ENCODE measurements at regions not wholly inside any gene's neighbourhood (a gene's known extent, or its start where the extent isn't known, plus 50 kb on each side); places are given as distances from the start of the nearest gene placed in this dataset.
"Not testable (repeated sequence)": the region's sequence is repeated elsewhere in the genome, so short reads cannot be mapped to it uniquely, and the experiment has no call there.

- not testable (repeated sequence) for FAIRE-seq; DNase-seq (ENCODE audit: insufficient read length)
These were observed 62.8 kb downstream of the ARHGAP11B start for GRCh38 chr15:30688684-30689083.

- not testable (repeated sequence) for DNase-seq (ENCODE audit: insufficient read length); FAIRE-seq
These were observed 64.2 kb downstream of the ARHGAP11B start for GRCh38 chr15:30690153-30690552.

GRCh38 chr15:30695811-30696210 is 69.9 kb downstream of the ARHGAP11B start:
- not testable (repeated sequence) for DNase-seq (ENCODE audit: insufficient read length)
- peak; percentile 64 for FAIRE-seq

DNA sequence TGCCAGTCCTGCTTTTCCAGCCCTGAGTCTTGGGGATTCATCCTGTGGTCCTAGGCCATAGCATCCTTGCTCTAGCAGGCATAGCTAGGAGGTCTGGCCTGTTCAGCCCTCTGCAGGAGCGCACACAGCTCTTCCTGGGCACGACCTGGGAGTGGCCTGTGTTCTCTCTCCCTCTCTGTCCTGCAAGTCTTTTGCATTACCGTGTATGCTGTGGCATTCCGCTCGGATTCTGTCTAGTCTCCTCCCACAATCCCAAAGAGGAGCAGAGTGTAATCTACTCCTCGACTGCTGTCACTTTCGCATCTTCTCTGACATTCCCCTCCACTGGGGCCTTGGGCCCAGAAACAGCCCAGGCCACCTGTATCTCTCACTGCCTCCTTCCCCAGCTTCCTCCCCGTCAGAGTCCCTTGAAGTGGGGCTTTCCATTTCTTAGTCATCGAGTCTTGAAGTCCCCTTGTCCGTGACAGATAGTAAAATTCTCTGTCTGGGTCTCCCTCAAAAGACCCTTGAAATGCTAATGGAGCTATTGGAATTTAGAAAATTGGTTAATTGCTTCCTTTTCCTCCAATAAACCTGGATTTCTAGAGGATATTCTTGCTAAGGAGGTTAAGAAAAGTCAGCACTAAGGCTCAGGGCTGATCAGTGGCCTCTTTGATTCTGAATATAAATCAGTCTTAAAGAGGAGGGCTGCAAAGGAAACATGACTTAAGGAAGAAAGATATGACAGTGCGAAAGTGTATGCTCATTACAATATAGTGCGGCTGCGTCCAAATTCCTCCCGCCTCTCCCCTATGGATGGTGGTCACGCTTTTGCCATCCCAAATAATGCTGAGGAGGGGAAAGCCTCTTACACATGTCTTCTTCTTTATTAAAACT is 70.7 kb downstream of the ARHGAP11B start:
- DNase-seq (ENCODE audit: insufficient read length), result not testable (repeated sequence)
- peak; percentile 100 for FAIRE-seq

DNA sequence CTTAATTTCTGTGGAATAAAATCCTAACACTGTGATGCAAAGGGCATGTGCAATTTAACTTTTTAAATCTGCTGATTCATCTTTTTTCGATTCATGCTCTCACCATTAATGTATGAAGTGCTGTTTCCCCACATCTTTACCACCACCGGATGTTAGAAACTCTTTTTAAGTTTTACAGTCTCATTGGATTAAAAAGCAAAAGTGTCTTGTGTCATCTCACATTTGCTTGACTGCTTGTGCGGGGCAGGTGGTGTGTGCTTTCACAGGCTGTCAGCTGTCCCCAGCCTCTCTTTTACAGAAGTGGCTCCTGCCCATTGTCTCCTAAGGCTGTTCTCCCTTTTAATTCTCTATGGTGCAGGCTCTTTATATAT is 71.4 kb downstream of the ARHGAP11B start:
- not testable (repeated sequence) for DNase-seq (ENCODE audit: insufficient read length); FAIRE-seq

GRCh38 chr15:30700006-30700597 is 74.2 kb downstream of the ARHGAP11B start:
- DNase-seq (ENCODE audit: insufficient read length), result not testable (repeated sequence)
- FAIRE-seq, result peak; percentile 79

DNA sequence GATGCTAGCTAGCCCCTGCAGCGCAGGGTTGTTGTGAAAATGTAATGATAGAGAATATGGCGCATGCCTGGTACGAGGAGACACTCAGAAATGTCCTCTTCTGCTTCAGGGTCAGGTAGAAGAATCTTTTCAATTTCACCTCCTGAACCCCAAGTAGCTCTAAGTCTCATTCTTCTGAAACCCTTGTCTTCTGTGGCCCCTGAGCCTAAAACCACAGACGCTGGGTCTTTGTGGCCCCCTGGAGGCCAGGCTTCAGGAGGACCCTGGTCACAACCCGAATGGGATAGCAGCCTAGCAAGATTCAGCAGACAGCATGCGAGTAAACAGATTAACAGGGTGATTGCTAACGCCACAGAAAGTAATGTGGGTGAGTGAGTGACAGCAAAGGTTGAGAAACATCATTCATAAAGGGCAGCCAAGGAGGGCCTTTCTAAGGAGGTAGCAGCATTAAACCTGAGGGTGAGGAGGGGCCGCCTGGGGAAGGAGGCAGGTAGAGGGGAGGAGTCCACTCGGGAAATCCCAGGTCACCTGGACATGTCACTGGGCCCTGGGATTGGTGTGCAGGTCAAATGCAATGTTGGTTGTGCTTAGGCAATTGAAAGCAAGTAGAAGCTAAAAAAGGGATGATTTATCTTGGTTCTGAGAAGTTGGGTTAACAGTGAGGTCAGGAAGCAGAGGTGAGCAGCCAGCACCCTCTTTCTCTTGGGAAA is 82.2 kb downstream of the ARHGAP11B start:
- peak; percentile 65 for FAIRE-seq
- not testable (repeated sequence) for DNase-seq (ENCODE audit: insufficient read length)

DNA sequence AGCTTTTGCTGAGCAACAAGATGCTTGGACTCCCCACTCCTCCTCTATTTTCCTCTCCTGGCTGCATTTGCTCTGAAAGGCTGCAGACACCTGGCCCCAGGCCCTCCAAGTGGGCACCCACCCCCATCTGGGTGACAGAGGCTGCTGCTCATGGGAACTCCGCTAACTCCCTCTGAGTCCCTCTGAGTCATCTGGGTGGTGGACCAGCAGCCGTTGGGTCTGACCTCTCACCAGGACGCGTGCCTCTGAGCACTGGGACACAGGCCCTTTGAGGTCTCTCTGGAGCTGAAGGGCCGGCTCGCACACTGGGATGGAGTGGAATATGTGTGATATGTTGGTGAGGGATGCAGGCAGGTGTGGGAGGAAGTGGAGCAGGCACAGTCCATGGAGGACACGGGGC is 82.9 kb downstream of the ARHGAP11B start:
- DNase-seq (ENCODE audit: insufficient read length), result not testable (repeated sequence)
- FAIRE-seq, result peak; percentile 27

DNA sequence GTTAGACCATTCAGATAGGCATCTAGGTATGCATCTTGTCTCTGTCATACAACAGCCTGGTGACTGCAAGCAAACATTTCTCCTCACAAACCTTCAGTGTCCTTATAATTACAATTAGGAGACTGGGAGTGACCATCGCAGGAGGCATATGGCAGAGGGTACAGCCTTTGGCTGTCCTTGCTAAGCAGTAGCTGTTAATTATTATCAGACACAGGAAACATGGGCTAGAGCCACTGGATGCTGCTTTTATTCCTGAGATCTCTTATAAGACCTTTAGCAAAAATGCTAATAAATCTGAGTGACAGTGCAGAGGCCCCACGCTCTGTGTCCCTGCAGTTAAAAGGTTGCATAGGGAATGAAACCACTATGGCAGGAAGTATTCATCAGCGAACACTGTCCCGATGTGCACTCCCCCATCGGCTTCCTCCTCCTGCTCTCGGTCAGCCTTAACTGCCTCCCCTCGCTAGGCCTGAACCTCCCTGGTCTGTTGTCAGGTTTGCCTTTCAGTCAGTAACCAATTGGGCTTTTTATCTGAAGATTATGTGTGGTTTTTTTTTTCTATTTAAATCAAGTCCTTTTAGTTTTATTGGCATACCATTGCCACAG is 92.2 kb downstream of the ARHGAP11B start:
- FAIRE-seq; DNase-seq (ENCODE audit: insufficient read length): not testable (repeated sequence)

DNA sequence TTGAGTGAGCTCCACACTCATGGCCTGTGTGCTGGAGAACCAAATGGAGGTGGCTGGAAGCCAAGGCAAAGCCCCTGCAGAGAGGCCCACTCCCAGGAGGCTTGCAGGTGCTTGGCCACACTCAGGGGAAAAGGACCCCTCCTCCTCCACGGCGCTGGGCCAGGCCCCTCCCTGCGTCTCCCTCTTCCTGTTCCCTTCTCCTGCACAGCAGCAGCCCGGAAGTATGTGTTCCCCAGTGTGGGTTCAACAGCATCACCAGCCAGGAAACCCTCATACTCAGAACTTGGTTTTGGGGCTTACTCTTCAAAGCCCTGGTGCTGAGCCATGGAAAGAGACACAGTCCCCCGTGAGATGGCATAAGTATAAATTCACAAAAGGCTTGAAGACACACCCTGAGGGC is 93.4 kb downstream of the ARHGAP11B start:
- not testable (repeated sequence) for FAIRE-seq; DNase-seq (ENCODE audit: insufficient read length)

DNA sequence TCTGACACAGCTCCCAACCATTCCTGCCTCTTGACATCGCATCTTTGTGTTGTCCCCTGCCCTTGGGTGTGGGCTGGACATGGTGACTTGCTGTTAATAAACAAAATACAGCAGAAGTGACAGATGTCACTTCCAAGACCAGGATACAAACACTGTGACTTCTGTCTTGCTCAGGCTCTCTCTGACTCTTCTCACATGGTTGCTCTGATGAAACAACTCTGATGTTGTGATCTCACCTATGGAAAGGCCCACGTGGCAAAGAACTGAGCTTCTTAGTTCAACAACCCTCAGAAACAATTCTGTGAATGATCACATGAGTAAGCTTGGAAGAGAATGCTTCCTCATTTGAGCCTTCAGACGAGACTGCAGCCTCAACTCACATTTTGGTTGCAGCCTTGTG is 94.9 kb downstream of the ARHGAP11B start:
- not testable (repeated sequence) for DNase-seq (ENCODE audit: insufficient read length)
- FAIRE-seq, result peak; percentile 40

DNA sequence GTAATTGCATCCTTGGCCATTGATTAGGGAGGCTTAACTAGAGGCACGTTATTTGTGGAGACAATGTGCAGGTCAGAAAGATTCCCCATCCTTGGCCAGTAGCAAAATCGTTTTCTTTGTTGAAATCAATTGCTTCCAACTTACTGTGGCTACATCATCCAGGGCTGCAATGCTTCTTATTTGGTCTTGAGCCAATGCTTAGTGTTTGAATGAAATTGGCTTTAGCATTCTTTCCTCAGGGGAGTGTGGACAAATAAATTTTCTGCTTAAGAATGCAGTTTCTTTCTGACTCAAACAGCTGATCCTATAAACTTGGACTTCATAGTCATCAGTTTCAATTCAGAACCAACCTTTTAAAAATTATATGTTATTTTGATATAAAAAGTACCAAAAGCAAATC is 95.6 kb downstream of the ARHGAP11B start:
- not testable (repeated sequence) for FAIRE-seq; DNase-seq (ENCODE audit: insufficient read length)

DNA sequence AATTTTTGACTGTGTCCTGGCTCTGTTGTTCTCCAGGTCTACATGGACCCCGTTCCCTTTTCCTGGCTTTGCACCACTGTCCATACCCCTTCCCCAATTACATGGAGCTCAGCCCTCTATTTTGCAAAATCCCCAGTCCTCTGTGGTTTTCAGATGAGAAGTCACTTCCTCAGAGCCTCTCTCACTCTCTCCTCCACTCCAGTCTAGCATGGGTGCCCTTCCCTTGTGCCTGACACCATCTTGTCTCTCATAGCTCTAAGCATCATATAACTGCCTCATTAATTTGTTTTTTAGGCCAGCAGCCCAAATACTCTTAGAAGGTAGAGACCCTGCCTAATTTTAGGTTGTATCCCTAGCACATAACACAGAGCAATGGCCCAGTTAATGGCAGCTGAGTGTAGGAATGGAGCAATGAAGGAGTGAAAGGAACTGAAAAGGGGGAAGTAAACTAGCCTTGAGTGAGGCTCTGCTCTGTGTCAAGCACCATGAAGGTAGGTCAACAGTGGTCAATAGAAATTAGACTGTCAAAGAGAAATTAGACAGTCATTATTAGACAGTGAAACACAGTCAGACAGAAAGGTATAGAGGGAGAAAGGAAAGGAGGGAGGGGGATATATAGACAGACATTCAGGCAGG is 97.7 kb downstream of the ARHGAP11B start:
- not testable (repeated sequence) for DNase-seq (ENCODE audit: insufficient read length); FAIRE-seq

DNA sequence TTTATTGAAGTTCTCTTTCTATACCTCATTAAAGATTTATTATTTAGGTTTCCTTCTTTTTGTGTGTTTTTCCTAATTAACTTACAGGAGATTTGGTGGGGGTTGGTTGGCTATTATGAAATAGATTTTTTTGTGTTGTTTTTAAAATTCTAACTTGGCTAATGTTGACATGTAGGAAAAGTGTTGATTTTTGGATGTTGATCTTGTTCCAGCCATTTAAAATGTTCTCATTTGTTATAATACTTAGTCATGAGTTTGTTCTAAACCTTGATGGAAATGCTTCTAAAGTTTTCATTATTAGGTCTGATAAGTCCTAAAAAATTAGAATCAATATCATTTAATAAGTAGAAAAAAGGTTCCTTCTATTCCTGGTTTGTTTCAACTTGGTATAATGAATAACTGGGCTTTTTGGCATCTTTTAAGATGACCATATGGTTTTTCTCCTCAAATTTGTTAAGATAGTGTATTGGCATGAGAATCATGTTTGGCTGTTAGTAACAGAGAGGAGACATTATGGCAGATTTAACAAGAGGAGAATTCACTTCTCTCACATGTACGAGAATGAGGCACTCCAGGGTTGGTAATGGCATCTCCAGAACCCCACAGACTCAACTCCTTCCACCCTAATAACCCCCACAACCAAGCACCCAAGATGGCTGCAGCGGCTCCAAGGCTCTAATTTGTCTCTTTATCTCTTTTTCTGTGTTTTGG is 104.1 kb downstream of the ARHGAP11B start:
- not testable (repeated sequence) for DNase-seq (ENCODE audit: insufficient read length); FAIRE-seq

- not testable (repeated sequence) for DNase-seq (ENCODE audit: insufficient read length); FAIRE-seq
These were observed 104.7 kb downstream of the ARHGAP11B start for GRCh38 chr15:30730633-30731032.

- DNase-seq (ENCODE audit: insufficient read length); FAIRE-seq: not testable (repeated sequence)
These were observed 106.2 kb downstream of the ARHGAP11B start for GRCh38 chr15:30732100-30732499.

- FAIRE-seq; DNase-seq (ENCODE audit: insufficient read length): not testable (repeated sequence)
These were observed 110.1 kb downstream of the ARHGAP11B start for GRCh38 chr15:30735884-30736564.

DNA sequence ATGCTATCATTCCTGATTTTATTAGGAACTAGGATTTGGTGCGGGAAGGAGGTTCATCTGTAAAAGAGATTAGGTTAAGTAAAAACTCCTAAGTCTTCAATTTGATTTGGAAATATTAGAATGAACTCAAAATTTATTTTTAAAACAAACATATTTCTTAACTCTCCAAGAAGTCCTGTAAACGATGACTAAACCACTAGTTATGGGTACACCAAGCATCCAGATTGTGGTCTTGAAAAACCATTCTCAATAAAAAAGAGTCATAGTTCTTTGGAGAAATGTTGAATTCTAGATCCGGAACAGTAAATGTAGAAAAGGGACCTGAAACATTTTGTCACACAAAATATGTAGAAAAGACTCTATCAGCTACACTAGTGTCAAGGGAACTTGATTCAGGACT is 116.9 kb downstream of the ARHGAP11B start:
- not testable (repeated sequence) for DNase-seq (ENCODE audit: insufficient read length); FAIRE-seq

GRCh38 chr15:30749048-30749447 is 123.1 kb downstream of the ARHGAP11B start:
- not testable (repeated sequence) for FAIRE-seq; DNase-seq (ENCODE audit: insufficient read length)
